ENCODE measurements at regions not wholly inside any gene's neighbourhood (a gene's known extent, or its start where the extent isn't known, plus 50 kb on each side); places are given as distances from the start of the nearest gene placed in this dataset.
A peak's percentile ranks its signal among the peaks of the same experiment; 100 is the strongest.

GRCh38 chr10:35735412-35735811 is 93.3 kb upstream of the FZD8 start:
- Histone ChIP-seq H3K4me2 (ENCODE audit: insufficient read depth in 1 of 2, low read depth in 2 of 2, low read length in 2 of 2) (no peak overlapping the region), H3K4ac (replicated peaks; ENCODE audit: insufficient read length, low read depth, low read length) (no peak overlapping the region), H3K14ac (ENCODE audit: insufficient read length) (no peak overlapping the region), H2AK5ac (ENCODE audit: low read depth, low read length) (no peak overlapping the region), H4K5ac (ENCODE audit: insufficient read length, low read depth, low read length) (no peak overlapping the region), H2BK20ac (ENCODE audit: low read length) (no peak overlapping the region), H2BK5ac (ENCODE audit: low read depth, low read length) (no peak overlapping the region), H3K27me3 (replicated peaks in 1 of 4; ENCODE audit: control insufficient read depth in 3 of 4, extremely low read depth in 1 of 4, insufficient read depth in 3 of 4, low read length in 3 of 4) (no peaks in the 10 kb centered on the region), H4K91ac (replicated peaks; ENCODE audit: insufficient read length, low read length) (no peak overlapping the region), H2BK12ac (ENCODE audit: low read depth, low read length) (no peak overlapping the region), H4K8ac (ENCODE audit: extremely low read depth, insufficient read depth, low read length) (no peak overlapping the region), H2BK120ac (replicated peaks; ENCODE audit: low read depth, low read length) (no peak overlapping the region), H3K18ac (ENCODE audit: extremely low read depth, low read length) (no peak overlapping the region), H2AFZ (ENCODE audit: low read length) (peak overlapping the region; percentile 81; the same call in 1 of the 2 replicates), H3K79me1 (ENCODE audit: low read depth, low read length) (no peaks in the 10 kb centered on the region), H2BK15ac (ENCODE audit: low read length) (no peak overlapping the region), H3K56ac (replicated peaks; ENCODE audit: insufficient read length, low read depth, low read length) (no peak overlapping the region), H3K9ac (replicated peaks in 1 of 4; ENCODE audit: extremely low read depth in 1 of 4, low read depth in 3 of 4, low read length in 3 of 4) (no peak overlapping the region), H3K9me3 (ENCODE audit: insufficient read depth in 2 of 2, low read depth in 1 of 2, low read length in 1 of 2) (no peaks in the 10 kb centered on the region), H3K23ac (ENCODE audit: insufficient read length) (no peak overlapping the region), H3K23me2 (ENCODE audit: low read depth, low read length) (no peaks in the 10 kb centered on the region), H3K27ac (ENCODE audit: low read depth, low read length) (no peak overlapping the region), H3K36me3 (ENCODE audit: control insufficient read depth in 2 of 4, insufficient read depth in 4 of 4, low read length in 3 of 4) (no peaks in the 10 kb centered on the region), H3K4me3 (ENCODE audit: extremely low read depth in 1 of 4, insufficient read depth in 2 of 4, low read depth in 3 of 4, low read length in 4 of 4) (no peak overlapping the region), H3K79me2 (ENCODE audit: control insufficient read depth in 1 of 2, insufficient read depth in 2 of 2, low read length in 2 of 2) (no peaks in the 10 kb centered on the region), H4K20me1 (replicated peaks in 1 of 2; ENCODE audit: control insufficient read depth in 1 of 2, insufficient read depth in 2 of 2, low read length in 2 of 2) (no peaks in the 10 kb centered on the region), H3K4me1 (replicated peaks in 1 of 4; ENCODE audit: control insufficient read depth in 3 of 4, insufficient read depth in 4 of 4, low read length in 3 of 4) (no peaks in the 10 kb centered on the region)
- WGBS, 2 experiments (ENCODE audit: extremely low coverage in 1 of 2, insufficient coverage in 1 of 2, insufficient read length in 1 of 2, insufficient replicate concordance in 2 of 2, low coverage in 1 of 2, low lambda C conversion rate in 2 of 2, missing lambda C conversion rate in 1 of 2): 90% methylated on average over 5 of the region's 5 CpGs; no CpG with 5 or more reads in 1 of the 2 experiments
- FAIRE-seq: no peak
- CTCF ChIA-PET (ENCODE audit: partially characterized antibody): interaction anchor here (1.6 kb wide), 1 partner anchor 17 kb away, joined by 3 read pairs; no protein-coding TSS in a partner anchor
- POLR2A ChIA-PET (ENCODE audit: partially characterized antibody): no interaction called here
- DNase-seq (ENCODE audit: low read depth in 1 of 2, low spot score in 2 of 2): no peak
- TF ChIP-seq POU5F1 (IDR thresholded peaks at IDR 0.05; ENCODE audit: low read depth, low read length) (no peak), CBX5 (IDR thresholded peaks at IDR 0.05; ENCODE audit: low read depth, low read length) (no peak), RAD21 (IDR thresholded peaks at IDR 0.05 in 1 of 2, conservative IDR thresholded peaks at IDR 0.05 in 1 of 2; ENCODE audit: low read depth in 2 of 2, low read length in 2 of 2) (no peak), CTCF (IDR thresholded peaks at IDR 0.05; ENCODE audit: control extremely low read depth in 1 of 3, insufficient read depth in 1 of 3, low read depth in 1 of 3, low read length in 3 of 3) (no peak), TCF12 (IDR thresholded peaks at IDR 0.05; ENCODE audit: low read depth, low read length) (no peak), POLR2AphosphoS5 (IDR thresholded peaks at IDR 0.05; ENCODE audit: low read depth, low read length) (no peak), SP2 (IDR thresholded peaks at IDR 0.05; ENCODE audit: low read length) (no peak), EZH2 (IDR thresholded peaks at IDR 0.05; ENCODE audit: low read depth, low read length, severe bottlenecking) (no peak), CEBPB (IDR thresholded peaks at IDR 0.05; ENCODE audit: low read depth, low read length) (no peak), RXRA (IDR thresholded peaks at IDR 0.05; ENCODE audit: insufficient read depth, low read depth, low read length) (no peak), PHF8 (conservative IDR thresholded peaks at IDR 0.05; ENCODE audit: low read depth, low read length) (no peak), KDM5A (IDR thresholded peaks at IDR 0.05; ENCODE audit: low read length) (no peak)
